ENCODE measurements at regions not wholly inside any gene's neighbourhood (a gene's known extent, or its start where the extent isn't known, plus 50 kb on each side); places are given as distances from the start of the nearest gene placed in this dataset.

- no peak for TF ChIP-seq CTCF (conservative IDR thresholded peaks at IDR 0.05; ENCODE audit: low read depth, low read length)
- no peak for TF ChIP-seq EZH2 (IDR thresholded peaks at IDR 0.05; ENCODE audit: borderline replicate concordance, low read depth, low read length, poor library complexity, severe bottlenecking)
Observed at GRCh38 chr1:201729973-201730608, 98.9 kb upstream of the IPO9 start.
